Breast epithelium (tissue), 3 donors: ENCODE measurements at regions not wholly inside any gene's neighbourhood (a gene's known extent, or its start where the extent isn't known, plus 50 kb on each side); places are given as distances from the start of the nearest gene placed in this dataset.

ENCODE experiments used
- CTCF ChIP-seq, 3 donors: fragments of 450-650 bp; IDR thresholded peaks; one replicate each; pipeline ENCODE4 v1.5.1; 2016 to 2017; ENCODE audit warnings: antibody characterized with exemption in 3 of 3, mild to moderate bottlenecking in 3 of 3, moderate library complexity in 3 of 3
- POLR2A ChIP-seq: fragments of 450-650 bp; IDR thresholded peaks from one replicate; pipeline ENCODE4 v1.6.1; 2016; ENCODE audit warnings: antibody characterized with exemption, mild to moderate bottlenecking, moderate library complexity
- POLR2AphosphoS5 ChIP-seq, 3 donors: sonication (generic); formaldehyde crosslinking; IDR thresholded peaks; one replicate each; pipeline ENCODE4 v1.6.1; 2017; ENCODE audit warnings: antibody characterized with exemption in 3 of 3

DNA sequence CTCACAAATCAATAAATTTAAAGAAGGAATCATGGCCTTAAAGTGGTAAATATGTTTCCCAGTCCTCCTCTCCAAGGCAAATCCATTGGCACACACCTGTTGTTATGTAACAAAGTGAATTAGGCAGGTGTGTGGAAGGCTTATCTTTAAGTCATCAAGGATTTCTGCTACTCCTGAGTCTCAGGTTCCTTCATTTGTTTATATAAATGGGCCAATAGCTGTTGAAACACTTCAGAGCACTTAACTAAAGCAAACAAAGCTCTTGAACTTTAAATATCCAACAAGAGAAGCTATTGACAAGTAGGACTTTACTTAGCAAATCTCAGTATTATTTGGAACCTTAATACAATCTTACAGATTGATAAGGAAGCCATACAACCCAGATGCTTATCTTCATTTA, 99.3 kb upstream of the ESRRG start:
- no peak for TF ChIP-seq CTCF (IDR thresholded peaks at IDR 0.05)
- TF ChIP-seq POLR2A, result no peak
- no peak for TF ChIP-seq POLR2AphosphoS5 (IDR thresholded peaks at IDR 0.05)
